ENCODE measurements at regions not wholly inside any gene's neighbourhood (a gene's known extent, or its start where the extent isn't known, plus 50 kb on each side); places are given as distances from the start of the nearest gene placed in this dataset.
A peak's percentile ranks its signal among the peaks of the same experiment; 100 is the strongest.

DNA sequence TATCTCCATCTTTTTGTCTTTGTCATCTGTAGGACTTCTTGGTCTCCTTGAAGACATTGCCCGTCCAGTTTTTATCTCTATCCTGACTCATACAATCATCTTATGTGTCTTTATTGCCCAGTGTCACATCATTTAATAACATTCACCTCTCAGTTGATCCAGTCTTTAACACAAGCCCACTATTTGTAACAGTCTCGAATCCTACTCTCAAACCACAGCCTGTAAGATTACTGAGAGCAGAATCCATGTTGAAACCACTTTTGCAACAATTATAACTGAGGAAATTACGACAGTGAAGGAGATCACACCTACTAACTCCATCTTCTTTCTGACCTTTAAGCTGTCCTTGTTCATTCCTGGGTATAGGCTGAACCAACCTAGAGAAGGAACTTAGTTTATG lies 1206.0 kb upstream of the ZEB2 start:
- no peak for DNase-seq (ENCODE audit: low read depth in 2 of 2)

DNA sequence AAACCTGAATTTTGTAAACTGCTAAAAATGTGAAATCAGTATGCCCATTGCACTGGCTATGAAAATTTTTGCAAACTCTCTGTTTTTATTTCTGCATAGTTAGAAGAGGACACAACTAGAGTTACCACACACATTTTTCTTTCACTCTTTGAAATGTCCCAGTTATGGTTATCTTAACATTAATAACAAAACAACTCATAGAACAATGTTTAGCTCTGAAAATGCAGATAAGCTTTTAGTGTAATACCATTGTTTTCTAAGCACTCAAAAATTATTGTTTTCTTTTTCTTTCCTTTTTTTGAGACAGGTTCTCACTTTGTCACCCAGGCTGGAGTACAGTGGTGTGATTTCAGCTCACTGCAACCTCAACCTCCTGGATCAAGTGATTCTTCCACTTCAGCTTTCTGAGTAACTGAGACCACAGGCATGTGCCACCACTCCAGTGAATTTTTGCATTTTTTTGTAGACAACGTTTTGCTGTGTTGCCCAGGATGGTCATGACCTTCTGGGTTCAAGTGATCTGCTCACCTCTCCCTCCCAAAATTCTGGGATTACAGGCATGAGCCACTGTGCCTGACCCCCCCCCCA lies 1204.5 kb upstream of the ZEB2 start:
- DNase-seq (ENCODE audit: low read depth in 2 of 2): no peak

DNA sequence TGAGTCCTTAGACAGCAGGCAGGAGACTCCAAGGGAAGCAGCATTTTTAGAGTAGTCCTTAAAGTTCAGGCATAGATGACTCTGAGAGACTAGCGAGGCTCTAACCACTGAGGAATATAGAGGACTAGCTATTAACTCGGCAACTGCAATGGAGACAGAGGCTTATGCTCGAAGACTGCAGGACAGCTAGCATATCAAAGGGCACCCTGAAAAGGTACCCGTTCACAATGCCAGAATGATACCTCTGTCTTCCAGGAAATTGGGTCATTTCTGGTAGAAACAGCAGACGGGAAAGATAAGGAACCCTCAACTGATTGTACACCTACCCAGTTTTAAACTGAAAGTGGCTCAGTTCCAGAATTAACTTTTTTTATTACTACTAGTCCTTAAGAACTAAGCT lies 1204.0 kb upstream of the ZEB2 start:
- no peak for DNase-seq (ENCODE audit: low read depth in 2 of 2)

DNA sequence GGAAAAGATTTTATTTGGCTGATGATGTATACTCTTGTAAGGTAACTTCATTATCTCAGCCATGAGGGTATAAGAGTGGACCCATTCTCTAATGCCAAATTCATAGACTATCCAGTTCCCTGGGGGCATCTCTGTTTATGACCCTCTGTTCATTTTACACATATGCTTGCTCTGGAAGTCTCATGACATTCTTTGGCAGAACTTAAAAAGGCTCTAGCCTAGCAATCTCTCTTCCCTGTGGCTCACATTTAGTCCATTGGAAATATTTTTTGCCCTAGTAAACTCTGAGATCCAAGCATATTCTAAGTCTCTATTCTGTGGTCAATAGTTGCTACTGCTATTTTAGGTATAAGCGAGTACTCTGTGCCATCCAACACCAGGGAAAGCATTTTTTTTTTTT lies 1201.8 kb upstream of the ZEB2 start:
- no peak for DNase-seq (ENCODE audit: low read depth in 2 of 2)

DNA sequence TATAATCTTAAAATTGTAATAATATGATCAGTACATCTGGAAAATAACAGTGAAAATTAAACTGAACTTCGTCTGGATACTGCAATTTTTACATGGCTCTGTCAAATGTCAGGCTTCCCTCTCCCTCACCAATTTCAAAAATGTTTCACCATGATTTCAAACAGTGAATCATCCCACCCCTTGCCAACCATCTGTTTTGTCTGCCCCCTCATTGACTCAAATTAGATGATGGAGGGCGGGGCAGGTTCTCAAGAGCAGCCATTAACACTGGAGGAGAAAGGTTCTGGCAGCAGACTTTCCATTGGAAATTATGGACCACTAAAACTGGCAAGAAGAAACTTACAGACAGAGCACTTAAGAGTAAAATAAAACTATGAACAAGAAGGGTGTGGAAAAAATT lies 1195.7 kb upstream of the ZEB2 start:
- DNase-seq (ENCODE audit: low read depth in 2 of 2): no peak

DNA sequence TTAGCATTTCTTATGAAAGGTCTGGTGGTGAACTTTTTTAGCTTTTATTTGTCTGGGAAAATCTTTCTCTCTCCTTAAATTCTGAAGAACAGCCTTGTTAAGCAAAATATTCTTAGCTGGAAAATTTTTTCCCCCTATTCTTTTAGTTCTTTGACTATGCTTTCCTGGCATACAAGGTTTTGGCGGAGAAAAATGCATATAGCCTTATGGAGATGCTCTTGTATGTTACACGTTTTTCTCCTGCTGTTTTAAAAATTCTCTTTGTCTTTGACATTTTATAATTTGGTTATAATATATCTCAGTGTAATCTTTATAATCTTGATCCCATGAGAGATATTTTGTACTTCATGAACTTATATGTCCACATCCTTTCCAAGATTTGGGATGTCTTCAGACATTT lies 1190.4 kb upstream of the ZEB2 start:
- DNase-seq (ENCODE audit: low read depth in 2 of 2): no peak

DNA sequence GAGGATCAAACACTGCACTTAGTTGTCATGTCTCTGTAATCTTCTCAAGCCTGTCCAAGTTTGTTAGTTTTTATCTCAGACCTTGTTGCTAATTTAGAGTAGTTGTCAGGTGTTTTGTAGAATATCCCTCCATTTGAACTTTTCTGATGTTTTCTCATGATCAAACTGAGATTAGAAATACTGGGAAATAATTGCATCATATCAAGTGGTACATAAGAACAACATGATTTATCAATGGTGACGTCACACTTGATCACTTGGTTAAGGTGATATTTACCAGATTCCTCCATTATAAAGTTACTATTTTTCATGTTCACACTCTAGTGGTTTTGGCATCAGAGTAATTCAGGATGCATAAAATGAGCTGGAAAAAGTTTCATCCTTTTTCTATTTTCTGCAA lies 1182.4 kb upstream of the ZEB2 start:
- DNase-seq (ENCODE audit: low read depth in 2 of 2): no peak

DNA sequence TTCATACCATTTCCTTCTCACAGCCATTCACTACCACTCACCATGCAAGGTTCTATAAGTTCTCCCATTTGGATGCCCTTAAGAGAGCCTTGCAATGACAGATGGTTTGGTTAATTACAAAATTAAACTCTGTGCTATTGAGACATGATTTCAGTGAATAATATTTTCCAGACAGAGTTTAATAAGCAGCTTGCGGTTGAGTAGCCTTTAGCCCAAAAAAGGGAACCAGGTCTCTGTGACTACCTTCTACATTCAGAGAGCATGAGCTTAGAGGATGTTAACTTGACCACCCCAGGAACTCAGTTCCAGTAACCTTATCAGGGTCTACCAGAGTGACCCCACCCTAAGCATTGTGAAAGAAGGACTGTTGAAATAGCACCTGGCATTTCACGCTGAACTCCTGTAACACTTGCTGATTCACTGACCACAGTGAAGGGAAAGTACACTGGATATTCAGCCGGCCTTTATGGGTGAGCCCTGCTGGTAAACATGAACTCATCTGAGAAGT lies 1173.1 kb upstream of the ZEB2 start:
- peak in 1 of 2 experiments; percentile 2 for DNase-seq (ENCODE audit: low read depth in 2 of 2)

DNA sequence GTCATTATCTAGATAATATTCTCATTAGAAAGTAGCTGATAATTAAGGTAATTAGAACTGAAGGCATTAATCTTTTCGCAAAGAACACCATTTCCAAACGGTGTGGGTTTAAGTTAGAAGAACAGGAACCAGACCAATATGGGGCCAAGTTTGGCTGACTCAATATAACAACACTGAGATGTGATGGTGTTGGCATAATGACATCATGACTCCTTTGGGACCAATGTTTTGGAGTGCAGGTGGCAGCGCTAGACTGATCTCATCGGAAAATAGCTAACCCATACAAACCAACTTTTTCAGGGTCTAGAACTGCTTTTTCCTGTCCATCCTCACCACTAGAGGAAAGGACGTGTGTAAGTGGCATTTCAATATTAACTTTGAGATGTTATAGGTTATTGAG lies 1171.7 kb upstream of the ZEB2 start:
- no peak for DNase-seq (ENCODE audit: low read depth in 2 of 2)

DNA sequence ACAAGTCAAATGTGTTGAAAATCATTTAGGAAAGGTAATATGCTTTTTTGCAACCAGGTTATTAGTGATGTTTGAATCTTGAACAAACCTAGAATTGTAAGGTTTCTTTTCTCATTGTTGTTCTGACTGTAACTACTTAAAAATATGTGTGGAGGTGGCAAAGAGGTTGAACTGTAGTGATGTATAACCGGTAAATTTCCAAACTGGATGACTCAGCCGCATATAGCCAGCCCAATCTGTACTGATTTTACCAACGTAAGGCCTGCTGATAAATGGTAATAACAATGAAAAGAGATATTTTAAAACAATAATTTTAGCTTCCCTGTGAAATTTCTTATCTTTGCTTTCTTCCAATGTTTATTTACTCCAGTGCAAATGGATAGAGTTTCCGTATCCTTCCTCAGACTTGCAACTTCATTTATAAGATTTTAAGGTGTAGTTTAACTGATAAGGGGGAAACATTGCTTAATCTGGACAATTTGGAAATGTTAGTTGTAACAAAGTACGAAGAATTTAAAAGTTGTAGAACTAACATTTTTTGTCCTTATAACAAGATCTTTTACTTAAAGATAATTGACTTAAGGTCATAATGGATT lies 1170.4 kb upstream of the ZEB2 start:
- no peak for DNase-seq (ENCODE audit: low read depth in 2 of 2)

DNA sequence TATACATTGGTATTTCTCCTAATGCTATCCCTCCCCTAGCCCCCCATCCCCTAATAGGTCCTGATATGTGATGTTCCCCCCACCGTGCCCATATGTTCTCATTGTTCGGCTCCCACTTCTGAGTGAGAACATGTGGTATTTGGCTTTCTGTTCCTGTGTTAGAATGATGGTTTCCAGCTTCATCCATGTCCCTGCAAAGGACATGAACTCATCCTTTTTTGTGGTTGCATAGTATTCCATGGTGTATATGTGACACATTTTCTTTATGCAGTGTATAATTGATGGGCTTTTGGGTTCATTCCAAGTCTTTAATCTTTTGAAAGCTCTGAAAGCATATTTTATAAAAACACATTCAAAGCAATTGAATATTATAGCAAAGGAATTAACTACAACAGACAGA lies 1169.4 kb upstream of the ZEB2 start:
- no peak for DNase-seq (ENCODE audit: low read depth in 2 of 2)

DNA sequence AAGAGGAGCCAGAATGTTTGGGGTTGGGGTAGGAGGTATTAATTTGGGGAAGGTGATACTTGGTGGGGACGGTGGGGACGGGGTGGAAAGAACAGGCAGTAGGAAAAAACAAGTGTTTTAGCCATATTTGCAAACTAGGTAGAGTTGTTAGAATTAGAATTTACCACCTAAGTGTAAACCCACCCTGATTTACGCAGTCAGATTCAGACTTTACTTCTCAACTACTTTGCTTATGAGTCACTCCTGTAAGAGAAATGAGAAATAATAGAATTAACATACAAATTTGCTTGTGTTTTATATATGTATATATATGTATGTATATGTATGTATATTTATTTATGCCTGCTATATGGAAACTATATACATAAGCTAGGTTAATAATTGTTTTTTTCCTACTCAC lies 1168.2 kb upstream of the ZEB2 start:
- no peak for DNase-seq (ENCODE audit: low read depth in 2 of 2)

DNA sequence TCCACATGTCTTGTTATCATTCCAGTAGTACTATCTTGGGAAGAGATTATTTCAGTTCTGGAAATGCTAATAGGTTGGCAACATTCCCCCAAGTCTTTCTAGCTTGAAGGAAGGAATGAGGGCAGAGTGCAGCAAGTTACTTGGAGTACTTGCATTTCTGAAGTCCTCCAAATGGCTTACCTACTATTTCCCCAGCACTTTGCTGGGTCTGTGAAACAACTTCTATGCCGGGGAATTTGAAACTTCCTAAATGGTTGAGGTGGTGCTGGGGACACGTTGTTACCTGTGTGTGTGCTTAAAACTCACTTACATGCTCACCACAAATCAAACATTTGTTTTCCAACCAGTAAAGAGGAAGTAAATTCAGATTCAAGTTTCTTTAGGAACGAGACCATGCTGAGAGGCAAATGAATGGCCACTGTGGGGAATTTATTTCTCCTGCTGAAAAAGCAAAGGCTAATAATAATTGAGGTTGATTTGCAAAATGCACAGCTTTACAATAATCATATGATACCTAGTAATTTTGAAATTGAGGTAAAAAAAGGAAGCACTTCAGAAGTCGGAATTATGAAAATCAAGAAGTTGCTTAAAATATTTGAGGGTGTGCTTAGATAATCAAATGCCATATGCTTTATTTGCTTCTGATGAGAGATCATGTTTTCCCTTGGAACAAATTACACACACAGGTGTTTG lies 1167.7 kb upstream of the ZEB2 start:
- no peak for DNase-seq (ENCODE audit: low read depth in 2 of 2)

DNA sequence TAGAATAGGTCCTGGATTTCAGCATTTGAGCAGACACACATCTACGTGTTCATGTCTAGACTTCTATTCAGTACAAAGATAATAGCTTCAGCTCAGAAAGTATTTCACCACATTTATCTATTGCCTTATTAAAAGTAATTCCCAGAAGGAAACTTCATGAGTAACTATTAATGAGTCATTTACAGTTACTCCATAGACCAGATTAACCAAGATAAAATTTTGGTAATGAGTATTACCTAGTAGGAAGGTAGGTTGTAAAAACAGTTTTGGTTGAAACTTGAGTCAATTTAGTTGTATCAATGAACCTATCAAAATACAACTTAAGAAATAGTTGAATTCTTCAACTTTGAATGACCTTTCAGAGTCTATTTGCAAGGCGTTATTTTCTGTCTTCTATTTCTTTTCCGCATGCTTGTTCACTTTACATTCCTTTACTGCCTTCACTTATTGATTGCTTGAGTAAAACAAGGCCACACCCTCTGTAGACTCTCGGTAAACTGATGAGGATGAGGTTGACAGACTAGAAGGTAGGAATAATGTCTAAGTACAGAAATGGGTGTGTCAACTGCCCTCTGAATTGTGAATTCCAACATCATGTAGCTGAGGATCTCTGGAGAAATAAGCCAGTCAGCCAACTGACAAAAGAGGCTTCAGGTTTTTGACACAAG lies 1165.6 kb upstream of the ZEB2 start:
- DNase-seq (ENCODE audit: low read depth in 2 of 2): no peak

DNA sequence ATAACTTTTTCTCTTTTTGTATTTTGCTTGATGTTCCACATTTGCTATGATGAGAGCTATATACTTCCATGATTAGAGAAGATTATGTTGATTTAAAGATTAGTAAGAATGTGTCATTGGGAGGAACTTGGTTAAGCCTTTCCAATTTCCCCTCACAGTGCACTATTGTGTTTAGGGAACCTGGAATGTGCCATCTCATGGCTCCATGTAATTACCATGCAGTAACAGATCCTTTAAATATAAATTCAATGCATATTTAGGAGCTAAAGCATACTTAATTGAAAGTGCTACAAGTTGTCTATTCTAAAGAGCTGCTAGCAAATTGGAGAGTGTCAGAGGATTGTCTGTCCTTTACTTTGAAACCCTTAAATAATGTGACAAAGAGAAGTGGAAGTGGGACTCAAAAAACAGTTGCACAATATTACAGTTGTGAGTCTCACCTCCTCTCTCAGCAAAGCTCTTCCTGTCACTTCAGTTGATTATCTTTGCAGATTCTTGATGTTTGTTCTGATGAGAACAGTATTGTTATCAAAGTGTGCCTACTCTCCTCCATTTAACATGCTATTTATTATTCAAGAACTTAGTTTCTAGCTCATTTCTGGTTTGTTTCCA lies 1162.7 kb upstream of the ZEB2 start:
- no peak for DNase-seq (ENCODE audit: low read depth in 2 of 2)

DNA sequence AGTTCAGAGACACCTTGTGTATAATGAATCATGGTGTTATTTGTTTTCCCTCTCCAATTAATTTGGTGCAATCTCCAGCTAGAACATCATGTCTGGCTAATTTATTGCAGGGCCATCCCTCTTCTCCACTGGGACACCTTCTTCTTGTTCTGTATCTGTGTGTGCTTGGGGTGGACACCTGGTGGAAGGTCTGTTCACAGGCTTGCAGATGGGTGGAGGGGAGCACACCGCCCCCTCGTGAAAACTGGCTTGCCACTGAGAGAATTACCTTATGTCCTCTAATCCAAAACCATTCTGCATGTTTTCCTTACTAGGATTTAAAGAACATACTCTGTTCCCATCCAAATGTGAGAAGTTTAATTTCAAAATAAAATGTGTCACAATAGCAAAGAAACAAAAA lies 1160.4 kb upstream of the ZEB2 start:
- no peak for DNase-seq (ENCODE audit: low read depth in 2 of 2)

DNA sequence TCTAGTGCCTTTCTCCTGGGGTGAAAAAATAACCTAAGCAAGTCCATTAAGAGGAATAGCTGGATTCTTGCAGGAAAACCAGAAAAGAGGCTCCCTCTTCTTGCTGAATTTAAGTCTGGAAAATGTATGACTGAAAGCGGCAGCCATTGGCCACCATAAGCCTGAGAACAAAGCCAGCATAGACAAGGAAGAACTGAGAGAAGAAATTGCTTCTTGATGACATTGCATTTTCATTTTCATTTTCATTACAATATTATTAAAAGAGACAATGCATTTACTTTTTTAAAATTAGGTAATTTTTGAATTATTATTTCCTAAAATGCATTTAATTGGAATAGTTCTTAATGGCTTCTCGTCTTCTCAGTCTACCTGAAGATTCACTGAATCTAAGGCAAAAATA lies 1157.5 kb upstream of the ZEB2 start:
- DNase-seq (ENCODE audit: low read depth in 2 of 2): no peak

DNA sequence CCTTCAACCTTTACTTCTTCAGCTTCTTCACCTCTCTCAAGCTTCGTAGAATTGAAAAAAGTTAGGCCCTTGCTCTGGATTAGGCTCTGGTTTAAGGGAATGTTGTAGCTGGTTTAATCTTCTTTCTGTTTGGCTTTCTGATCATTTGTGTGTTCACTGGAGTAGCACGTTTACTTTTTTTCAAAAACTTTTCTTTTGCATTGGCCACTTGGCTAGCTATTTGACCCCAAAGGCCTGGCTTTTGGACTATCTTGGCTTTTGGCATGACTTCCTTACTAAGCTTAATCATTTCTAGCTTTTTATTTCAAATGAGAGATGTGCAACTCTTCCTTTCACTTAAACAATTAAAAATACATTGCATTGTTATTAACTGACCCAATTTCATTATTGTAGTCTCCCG lies 1154.8 kb upstream of the ZEB2 start:
- no peak for DNase-seq (ENCODE audit: low read depth in 2 of 2)

DNA sequence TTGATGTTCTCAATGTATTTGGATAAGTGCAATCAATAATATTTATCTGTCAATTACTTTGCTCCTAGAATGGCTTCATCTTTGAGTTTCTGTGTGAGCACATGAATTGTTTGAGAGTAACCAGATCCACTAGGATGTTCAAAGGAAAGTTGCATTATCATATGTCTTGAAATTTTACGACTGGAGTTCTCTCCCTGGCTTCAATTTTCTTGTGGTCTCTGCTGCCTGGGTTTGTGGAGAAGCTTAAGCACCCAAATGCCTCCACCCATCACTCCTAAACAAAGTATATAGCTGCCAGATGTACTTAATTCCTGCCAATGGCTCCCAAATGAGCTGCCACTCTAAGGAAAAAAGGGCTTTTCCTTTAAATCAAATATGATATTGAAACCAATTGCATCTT lies 1149.4 kb upstream of the ZEB2 start:
- DNase-seq (ENCODE audit: low read depth in 2 of 2): no peak

DNA sequence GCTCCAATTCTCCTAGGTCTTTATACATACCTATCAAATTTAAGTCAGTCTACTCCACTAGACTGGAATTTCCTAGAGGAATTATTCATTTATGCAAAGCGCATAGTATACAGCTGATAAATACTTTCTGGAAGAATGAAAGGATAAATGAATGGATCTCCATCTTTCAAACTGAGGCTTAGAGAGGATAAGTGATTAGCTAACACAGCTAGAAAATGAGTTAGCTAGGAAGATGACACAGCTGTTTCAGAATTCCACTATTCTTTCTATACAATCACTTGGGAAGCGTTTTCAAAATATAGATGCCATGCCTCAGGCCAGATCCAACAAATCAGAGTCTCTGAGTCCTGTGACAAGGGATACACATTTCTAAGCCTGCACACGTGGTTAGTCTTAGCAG lies 1146.6 kb upstream of the ZEB2 start:
- DNase-seq (ENCODE audit: low read depth in 2 of 2): no peak

DNA sequence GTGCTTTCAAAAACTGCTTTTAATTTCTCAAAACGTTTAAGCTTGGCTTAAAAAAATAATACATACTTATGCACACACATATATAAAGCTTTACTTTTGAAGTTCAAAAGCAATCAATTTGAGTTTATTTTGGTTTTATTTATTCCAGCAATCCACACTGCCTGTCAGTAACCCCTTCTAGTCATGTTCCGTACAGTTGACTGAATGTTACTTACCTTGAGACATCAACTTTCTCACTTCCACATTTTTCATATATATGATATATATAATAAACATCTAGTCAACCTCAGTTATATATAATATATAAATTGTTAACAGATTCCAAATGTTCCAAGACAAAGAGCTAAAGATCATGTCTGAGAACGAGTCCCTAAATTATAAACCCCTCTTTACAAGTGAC lies 1137.3 kb upstream of the ZEB2 start:
- no peak for DNase-seq (ENCODE audit: low read depth in 2 of 2)

DNA sequence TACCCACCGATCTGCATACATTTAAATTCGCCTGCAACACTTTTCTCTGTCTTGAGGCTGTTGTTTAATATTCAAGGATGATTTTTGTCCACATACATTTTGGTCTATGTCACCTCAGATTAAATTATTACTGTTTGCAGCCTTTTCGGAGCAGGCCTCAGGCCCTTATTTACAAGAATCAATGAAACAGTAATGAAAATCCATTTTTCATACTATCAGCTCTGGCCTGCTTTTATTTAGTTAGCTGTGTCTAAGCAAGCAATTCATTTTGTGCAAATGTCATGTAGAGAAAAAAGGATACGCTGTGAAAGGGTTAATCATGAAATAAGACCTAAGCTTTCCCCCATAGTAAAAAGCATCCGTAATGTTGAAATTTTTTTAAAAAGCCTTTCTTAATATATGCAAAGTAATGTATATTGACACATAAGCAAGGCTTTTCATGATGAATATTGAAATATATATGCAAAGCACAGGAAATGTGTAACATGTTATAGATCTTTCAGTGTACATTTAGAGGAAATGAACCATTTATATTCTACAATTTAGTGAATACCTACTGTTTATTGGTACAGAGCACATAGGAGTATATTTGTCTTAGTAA lies 1135.3 kb upstream of the ZEB2 start:
- DNase-seq (ENCODE audit: low read depth in 2 of 2): no peak
